Mesenchymal stem cell (in vitro differentiated cells and primary cell): ENCODE measurements at regions not wholly inside any gene's neighbourhood (a gene's known extent, or its start where the extent isn't known, plus 50 kb on each side); places are given as distances from the start of the nearest gene placed in this dataset.

ENCODE experiments used
- DNase-seq: peaks from one replicate; pipeline ENCODE4 v3.0.0-alpha.2; 2013
- H2AFZ ChIP-seq: one replicate; pipeline ENCODE4 v1.6.1; 2013; ENCODE audit warnings: low read depth, mild to moderate bottlenecking, control low read depth, inconsistent platforms, low read length, moderate library complexity
- H2AK5ac ChIP-seq: 2 replicates; pipeline ENCODE4 v1.6.1; 2013; ENCODE audit warnings: low read length, moderate library complexity, mild to moderate bottlenecking, inconsistent platforms; ENCODE audit not compliant: severe bottlenecking
- H2BK120ac ChIP-seq: one replicate; pipeline ENCODE4 v1.6.1; 2013; ENCODE audit warnings: low read depth, mild to moderate bottlenecking, inconsistent platforms, low read length, moderate library complexity
- H2BK12ac ChIP-seq, 2 experiments: one replicate each; pipeline ENCODE4 v1.6.1; 2013; ENCODE audit warnings: inconsistent platforms in 2 of 2, low read length in 2 of 2, mild to moderate bottlenecking in 2 of 2, moderate library complexity in 2 of 2, control low read depth in 1 of 2
- H2BK15ac ChIP-seq: one replicate; pipeline ENCODE4 v1.6.1; 2013; ENCODE audit warnings: mild to moderate bottlenecking, low read depth, inconsistent platforms; ENCODE audit not compliant: poor library complexity, severe bottlenecking
- H2BK5ac ChIP-seq: 2 replicates; pipeline ENCODE4 v1.6.1; 2013; ENCODE audit warnings: low read depth, mild to moderate bottlenecking, low read length, control low read depth, inconsistent platforms; ENCODE audit not compliant: poor library complexity, severe bottlenecking
- H3K14ac ChIP-seq, 2 experiments: one replicate each; pipeline ENCODE4 v1.6.1; 2013; ENCODE audit warnings: inconsistent platforms in 2 of 2, low read length in 2 of 2, control low read depth in 1 of 2, mild to moderate bottlenecking in 1 of 2, moderate library complexity in 1 of 2
- H3K18ac ChIP-seq, 2 experiments: one replicate each; pipeline ENCODE4 v1.6.1; 2013; ENCODE audit warnings: inconsistent platforms in 2 of 2, low read length in 2 of 2, control low read depth in 1 of 2, low read depth in 1 of 2, mild to moderate bottlenecking in 1 of 2
- H3K23ac ChIP-seq, 2 experiments: one replicate each; pipeline ENCODE4 v1.6.1; 2013; ENCODE audit warnings: inconsistent platforms in 2 of 2, low read length in 2 of 2, mild to moderate bottlenecking in 2 of 2, moderate library complexity in 2 of 2, control low read depth in 1 of 2
- H3K27ac ChIP-seq: 2 replicates; pipeline ENCODE4 v1.5.1; 2013; ENCODE audit warnings: mild to moderate bottlenecking, moderate library complexity, low read length, control low read depth, inconsistent platforms; ENCODE audit not compliant: poor library complexity, severe bottlenecking
- H3K27me3 ChIP-seq, 2 experiments: 2 replicates each; pipeline versions ENCODE4 v1.6.1 to v1.7.0; 2013; ENCODE audit warnings: low read length in 2 of 2, mild to moderate bottlenecking in 2 of 2, moderate library complexity in 2 of 2, control low read depth in 1 of 2, inconsistent platforms in 1 of 2; ENCODE audit not compliant: control insufficient read depth in 1 of 2, insufficient read depth in 1 of 2
- H3K36me3 ChIP-seq, 2 experiments: 2 replicates each; pipeline versions ENCODE4 v1.6.1 to v1.7.0; 2013; ENCODE audit warnings: low read length in 2 of 2, control low read depth in 1 of 2, inconsistent platforms in 1 of 2, low read depth in 1 of 2, mild to moderate bottlenecking in 1 of 2; ENCODE audit not compliant: insufficient read depth in 2 of 2, control insufficient read depth in 1 of 2
- H3K4ac ChIP-seq, 2 experiments: one replicate each; pipeline ENCODE4 v1.6.1; 2013; ENCODE audit warnings: inconsistent platforms in 2 of 2, low read length in 2 of 2, mild to moderate bottlenecking in 2 of 2, moderate library complexity in 2 of 2, control low read depth in 1 of 2, low read depth in 1 of 2
- H3K4me1 ChIP-seq: 2 replicates; pipeline ENCODE4 v1.6.1; 2013; ENCODE audit warnings: low read depth, low read length, control low read depth; ENCODE audit not compliant: control insufficient read depth, insufficient read depth
- H3K4me2 ChIP-seq: 2 replicates; pipeline ENCODE4 v1.6.1; 2013; ENCODE audit warnings: low read length, mild to moderate bottlenecking, inconsistent platforms; ENCODE audit not compliant: poor library complexity, severe bottlenecking
- H3K4me3 ChIP-seq, 2 experiments: 2 replicates each; pipeline versions ENCODE4 v1.5.1 to v1.7.0; 2013; ENCODE audit warnings: low read length in 2 of 2, mild to moderate bottlenecking in 2 of 2, control low read depth in 1 of 2, low read depth in 1 of 2; ENCODE audit not compliant: insufficient read depth in 1 of 2
- H3K79me1 ChIP-seq: replicated peaks from 2 replicates; pipeline ENCODE4 v1.6.1; 2013; ENCODE audit warnings: mild to moderate bottlenecking, control low read depth, low read length, inconsistent platforms; ENCODE audit not compliant: poor library complexity, severe bottlenecking
- H3K9ac ChIP-seq: 2 replicates; pipeline ENCODE4 v1.7.0; 2013; ENCODE audit warnings: mild to moderate bottlenecking, low read length, moderate library complexity
- H3K9me3 ChIP-seq: 2 replicates; pipeline ENCODE4 v1.7.0; 2013; ENCODE audit warnings: mild to moderate bottlenecking, low read length; ENCODE audit not compliant: control insufficient read depth
- H4K8ac ChIP-seq: one replicate; pipeline ENCODE4 v1.6.1; 2013; ENCODE audit warnings: inconsistent platforms, mild to moderate bottlenecking, low read length, moderate library complexity
- H4K91ac ChIP-seq: one replicate; pipeline ENCODE4 v1.6.1; 2013; ENCODE audit warnings: mild to moderate bottlenecking, low read length, inconsistent platforms
- WGBS: methylation state at CpG from one replicate; pipeline ENCODE4 v1.1.7; 2013; ENCODE audit warnings: mixed read lengths; 5-methylcytosine and 5-hydroxymethylcytosine counted together

DNA sequence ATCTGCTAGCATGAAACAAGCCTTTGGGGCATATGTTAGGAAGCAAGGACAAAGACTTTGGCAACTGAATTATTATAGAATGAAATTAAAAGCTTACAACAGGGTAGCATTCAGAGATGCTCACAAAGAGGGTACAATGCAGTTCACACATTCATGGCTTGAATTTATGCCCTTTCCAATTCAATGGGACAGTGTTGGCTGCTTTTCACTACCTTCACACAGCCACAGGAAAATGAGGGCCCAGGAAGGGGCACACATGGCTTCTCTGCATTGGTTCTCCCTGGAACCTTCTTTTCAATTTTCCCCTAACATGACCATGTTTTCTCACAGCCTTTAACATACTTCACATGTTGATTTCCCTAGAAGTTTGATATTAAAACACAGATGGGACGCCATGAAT, 978.1 kb downstream of the TMEM182 start:
- Histone ChIP-seq H3K79me1 (no peaks in the 10 kb centered on the region), H2AFZ (no peak overlapping the region), H3K4me1 (peaks cover 2% of the 10 kb centered on the region), H3K36me3 (no peaks in the 10 kb centered on the region), H2BK12ac (no peak overlapping the region), H3K23ac (no peak overlapping the region), H3K4me2 (no peak overlapping the region), H3K14ac (no peak overlapping the region), H2AK5ac (peak overlapping the region; percentile 90), H3K4ac (no peak overlapping the region), H3K9ac (no peak overlapping the region), H2BK5ac (no peak overlapping the region), H3K27me3 (no peaks in the 10 kb centered on the region), H3K9me3 (peaks cover 25% of the 10 kb centered on the region), H3K27ac (no peak overlapping the region), H3K4me3 (no peak overlapping the region), H3K18ac (no peak overlapping the region), H2BK15ac (no peak overlapping the region), H4K8ac (no peak overlapping the region), H2BK120ac (no peak overlapping the region), H4K91ac (no peak overlapping the region)
- 56% methylated on average over 1 of the region's 1 CpG for WGBS
- no peak for DNase-seq

DNA sequence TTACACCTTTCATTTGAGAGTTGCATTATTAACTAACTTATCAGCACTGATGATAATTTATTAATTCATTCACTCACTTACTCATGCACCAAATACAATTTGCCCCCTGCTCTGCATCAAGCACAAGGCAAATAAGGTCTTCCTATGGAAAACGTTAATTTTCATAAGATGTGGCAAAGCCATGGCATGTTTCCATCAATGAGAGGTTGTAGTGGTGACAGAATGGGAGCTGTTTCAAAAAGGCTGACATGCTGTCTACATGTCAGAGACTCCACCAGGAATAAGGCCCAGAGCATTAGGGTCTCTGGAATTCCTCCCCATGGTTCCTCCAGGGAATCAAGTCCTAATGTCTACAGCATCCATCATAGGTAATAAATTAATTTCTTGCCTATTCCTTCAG, 978.8 kb downstream of the TMEM182 start:
- Histone ChIP-seq H2BK15ac (no peak overlapping the region), H3K4me1 (peaks cover 2% of the 10 kb centered on the region), H3K79me1 (no peaks in the 10 kb centered on the region), H3K4me2 (no peak overlapping the region), H3K23ac (no peak overlapping the region), H3K9me3 (peaks cover 18% of the 10 kb centered on the region), H3K27me3 (no peaks in the 10 kb centered on the region), H2AK5ac (peak overlapping the region; percentile 76), H2BK5ac (no peak overlapping the region), H3K4ac (no peak overlapping the region), H3K9ac (no peak overlapping the region), H3K36me3 (no peaks in the 10 kb centered on the region), H3K4me3 (no peak overlapping the region), H2AFZ (no peak overlapping the region), H3K18ac (no peak overlapping the region), H4K8ac (no peak overlapping the region), H2BK120ac (no peak overlapping the region), H3K27ac (no peak overlapping the region), H4K91ac (no peak overlapping the region), H2BK12ac (no peak overlapping the region), H3K14ac (no peak overlapping the region)
- DNase-seq = no peak
- 93% methylated on average over 1 of the region's 1 CpG for WGBS

DNA sequence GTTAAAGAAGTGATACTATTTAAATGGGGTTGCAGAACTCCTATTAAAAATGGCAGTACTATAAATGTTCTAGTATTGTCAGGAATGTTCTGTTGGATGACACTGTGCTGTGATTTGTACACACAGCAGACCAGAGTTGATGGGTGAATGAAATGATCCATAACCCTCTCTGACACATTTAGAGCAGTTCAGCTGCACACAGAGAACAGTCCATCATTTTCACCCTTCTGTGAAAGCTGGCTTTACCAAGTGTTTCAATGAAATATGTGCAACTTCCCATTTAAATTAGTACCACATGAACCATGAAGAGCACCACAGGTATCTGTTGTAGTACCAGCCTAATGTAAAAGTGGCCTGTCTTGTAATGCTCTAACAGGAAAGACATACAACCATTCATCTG, 981.4 kb downstream of the TMEM182 start:
- H4K8ac ChIP-seq = no peak overlapping the region
- peaks cover 6% of the 10 kb centered on the region for H3K9me3 ChIP-seq
- H3K18ac ChIP-seq = no peak overlapping the region
- H3K79me1 ChIP-seq = no peaks in the 10 kb centered on the region
- H4K91ac ChIP-seq = no peak overlapping the region
- no peak overlapping the region for H3K4ac ChIP-seq
- no peak overlapping the region for H2BK12ac ChIP-seq
- H2AFZ ChIP-seq = no peak overlapping the region
- H2BK120ac ChIP-seq = no peak overlapping the region
- no peaks in the 10 kb centered on the region for H3K27me3 ChIP-seq
- no peak overlapping the region for H3K14ac ChIP-seq
- no peak overlapping the region for H3K4me3 ChIP-seq
- H3K23ac ChIP-seq = no peak overlapping the region
- no peak overlapping the region for H2BK5ac ChIP-seq
- no peak overlapping the region for H3K4me2 ChIP-seq
- H2AK5ac ChIP-seq = no peak overlapping the region
- H3K27ac ChIP-seq = peak overlapping the region; percentile 4
- H2BK15ac ChIP-seq = no peak overlapping the region
- no peak for DNase-seq
- peaks cover 2% of the 10 kb centered on the region for H3K4me1 ChIP-seq
- no peak overlapping the region for H3K9ac ChIP-seq
- H3K36me3 ChIP-seq = no peaks in the 10 kb centered on the region

DNA sequence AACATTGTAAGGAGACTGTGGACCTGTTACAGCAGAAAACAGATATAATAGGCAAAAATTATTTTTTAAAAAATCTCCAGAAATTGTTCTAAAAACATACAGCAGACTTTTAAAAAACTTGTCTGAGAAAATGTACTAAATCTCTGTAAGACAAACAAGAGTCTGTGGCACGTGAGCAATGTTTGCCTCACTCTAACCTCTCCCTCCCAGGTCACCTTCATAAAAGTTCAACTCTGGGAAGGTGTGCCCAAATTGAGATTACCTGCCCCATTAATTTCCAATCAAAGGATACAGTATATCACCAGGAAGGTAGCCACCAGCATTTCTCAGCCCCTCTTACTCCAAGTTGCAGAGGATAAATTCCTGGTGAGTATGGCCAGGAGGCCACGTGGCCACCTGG, 992.7 kb downstream of the TMEM182 start:
- H4K8ac ChIP-seq = no peak overlapping the region
- H2BK5ac ChIP-seq = no peak overlapping the region
- no peak overlapping the region for H2BK12ac ChIP-seq
- H3K14ac ChIP-seq = no peak overlapping the region
- no peaks in the 10 kb centered on the region for H3K27me3 ChIP-seq
- H3K4me2 ChIP-seq = no peak overlapping the region
- no peak overlapping the region for H3K18ac ChIP-seq
- H3K23ac ChIP-seq = no peak overlapping the region
- no peak overlapping the region for H2BK120ac ChIP-seq
- no peak overlapping the region for H2AFZ ChIP-seq
- no peaks in the 10 kb centered on the region for H3K4me1 ChIP-seq
- H3K79me1 ChIP-seq = no peaks in the 10 kb centered on the region
- no peaks in the 10 kb centered on the region for H3K36me3 ChIP-seq
- no peak overlapping the region for H3K4me3 ChIP-seq
- no peak overlapping the region for H2AK5ac ChIP-seq
- H3K4ac ChIP-seq = no peak overlapping the region
- H2BK15ac ChIP-seq = no peak overlapping the region
- DNase-seq = no peak
- no peak overlapping the region for H3K27ac ChIP-seq
- H3K9ac ChIP-seq = no peak overlapping the region
- 50% methylated on average over 2 of the region's 2 CpGs for WGBS
- peaks cover 3% of the 10 kb centered on the region for H3K9me3 ChIP-seq
- no peak overlapping the region for H4K91ac ChIP-seq
